22Rv1 (cell line): ENCODE measurements at regions not wholly inside any gene's neighbourhood (a gene's known extent, or its start where the extent isn't known, plus 50 kb on each side); places are given as distances from the start of the nearest gene placed in this dataset.

ENCODE experiments used
- ZFX ChIP-seq: fragments of 450-650 bp; IDR thresholded peaks from 2 replicates; pipeline ENCODE4 v1.6.1; 2017; ENCODE audit warnings: antibody characterized with exemption, borderline replicate concordance
- TF ChIP-seq, protein P1 (sequence below): fragments of 450-650 bp; IDR thresholded peaks from 2 replicates; pipeline ENCODE4 v1.5.1; 2017; ENCODE audit warnings: mild to moderate bottlenecking

GRCh38 chr13:20340136-20340758 lies 108.1 kb upstream of the GJB6 start:
- TF ChIP-seq, protein P1, sequence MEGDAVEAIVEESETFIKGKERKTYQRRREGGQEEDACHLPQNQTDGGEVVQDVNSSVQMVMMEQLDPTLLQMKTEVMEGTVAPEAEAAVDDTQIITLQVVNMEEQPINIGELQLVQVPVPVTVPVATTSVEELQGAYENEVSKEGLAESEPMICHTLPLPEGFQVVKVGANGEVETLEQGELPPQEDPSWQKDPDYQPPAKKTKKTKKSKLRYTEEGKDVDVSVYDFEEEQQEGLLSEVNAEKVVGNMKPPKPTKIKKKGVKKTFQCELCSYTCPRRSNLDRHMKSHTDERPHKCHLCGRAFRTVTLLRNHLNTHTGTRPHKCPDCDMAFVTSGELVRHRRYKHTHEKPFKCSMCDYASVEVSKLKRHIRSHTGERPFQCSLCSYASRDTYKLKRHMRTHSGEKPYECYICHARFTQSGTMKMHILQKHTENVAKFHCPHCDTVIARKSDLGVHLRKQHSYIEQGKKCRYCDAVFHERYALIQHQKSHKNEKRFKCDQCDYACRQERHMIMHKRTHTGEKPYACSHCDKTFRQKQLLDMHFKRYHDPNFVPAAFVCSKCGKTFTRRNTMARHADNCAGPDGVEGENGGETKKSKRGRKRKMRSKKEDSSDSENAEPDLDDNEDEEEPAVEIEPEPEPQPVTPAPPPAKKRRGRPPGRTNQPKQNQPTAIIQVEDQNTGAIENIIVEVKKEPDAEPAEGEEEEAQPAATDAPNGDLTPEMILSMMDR: no peak
- TF ChIP-seq ZFX: no peak
